Uterus (tissue), 2 donors: ENCODE measurements at regions not wholly inside any gene's neighbourhood (a gene's known extent, or its start where the extent isn't known, plus 50 kb on each side); places are given as distances from the start of the nearest gene placed in this dataset.

Experiments
- POLR2A ChIP-seq, 2 donors: fragments of 450-650 bp; IDR thresholded peaks; one replicate each; pipeline ENCODE4 v1.6.1; 2016; ENCODE audit warnings: antibody characterized with exemption in 2 of 2, mild to moderate bottlenecking in 1 of 2, moderate library complexity in 1 of 2
- TF ChIP-seq, protein P1 (sequence below), 4 experiments: fragments of 200-600 bp in 2 of 4; fragments of 450-650 bp in 2 of 4; sonication (generic) in 2 of 4; IDR thresholded peaks; one replicate each; pipeline ENCODE4 v1.5.1; 2016 to 2019; ENCODE audit warnings: antibody characterized with exemption in 4 of 4, mild to moderate bottlenecking in 2 of 4, moderate library complexity in 1 of 4

DNA sequence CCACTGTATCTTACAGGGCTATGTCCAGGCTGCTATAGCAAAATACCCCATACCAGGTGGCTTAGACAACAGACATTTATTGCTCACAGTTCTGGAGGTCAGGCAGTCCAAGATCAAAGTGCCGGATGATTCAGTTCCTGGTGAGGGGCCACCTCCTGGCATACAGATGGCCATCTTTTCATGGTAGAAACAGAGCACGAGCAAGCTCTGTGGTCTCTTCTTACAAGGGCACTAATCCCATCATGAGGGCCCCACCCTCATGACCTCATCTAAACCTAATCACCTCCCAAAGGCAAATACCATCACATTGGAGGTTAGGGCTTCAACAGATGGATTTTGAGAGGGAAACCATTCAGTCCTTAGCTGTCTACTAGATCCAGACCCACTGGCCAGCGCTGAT, 117.4 kb upstream of the NECTIN1 start:
- TF ChIP-seq, protein P1, sequence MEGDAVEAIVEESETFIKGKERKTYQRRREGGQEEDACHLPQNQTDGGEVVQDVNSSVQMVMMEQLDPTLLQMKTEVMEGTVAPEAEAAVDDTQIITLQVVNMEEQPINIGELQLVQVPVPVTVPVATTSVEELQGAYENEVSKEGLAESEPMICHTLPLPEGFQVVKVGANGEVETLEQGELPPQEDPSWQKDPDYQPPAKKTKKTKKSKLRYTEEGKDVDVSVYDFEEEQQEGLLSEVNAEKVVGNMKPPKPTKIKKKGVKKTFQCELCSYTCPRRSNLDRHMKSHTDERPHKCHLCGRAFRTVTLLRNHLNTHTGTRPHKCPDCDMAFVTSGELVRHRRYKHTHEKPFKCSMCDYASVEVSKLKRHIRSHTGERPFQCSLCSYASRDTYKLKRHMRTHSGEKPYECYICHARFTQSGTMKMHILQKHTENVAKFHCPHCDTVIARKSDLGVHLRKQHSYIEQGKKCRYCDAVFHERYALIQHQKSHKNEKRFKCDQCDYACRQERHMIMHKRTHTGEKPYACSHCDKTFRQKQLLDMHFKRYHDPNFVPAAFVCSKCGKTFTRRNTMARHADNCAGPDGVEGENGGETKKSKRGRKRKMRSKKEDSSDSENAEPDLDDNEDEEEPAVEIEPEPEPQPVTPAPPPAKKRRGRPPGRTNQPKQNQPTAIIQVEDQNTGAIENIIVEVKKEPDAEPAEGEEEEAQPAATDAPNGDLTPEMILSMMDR (IDR thresholded peaks at IDR 0.05), result no peak
- TF ChIP-seq POLR2A (IDR thresholded peaks at IDR 0.05), result no peak
